Type B pancreatic cell (in vitro differentiated cells): ENCODE measurements at regions not wholly inside any gene's neighbourhood (a gene's known extent, or its start where the extent isn't known, plus 50 kb on each side); places are given as distances from the start of the nearest gene placed in this dataset.

Source experiments
- DNase-seq: peaks from one replicate; pipeline ENCODE4 v3.0.0; 2021; ENCODE audit warnings: mixed read lengths; ENCODE audit not compliant: unreplicated experiment; ENCODE audit errors: extremely low spot score
- H3K27ac Mint-ChIP-seq: 2 replicates; pipeline ENCODE4 v1.8.0; 2021; ENCODE audit warnings: mild to moderate bottlenecking, mixed read lengths
- H3K27me3 Mint-ChIP-seq: 2 replicates; pipeline ENCODE4 v1.8.0; 2021; ENCODE audit warnings: mixed read lengths
- H3K36me3 Mint-ChIP-seq: 2 replicates; pipeline ENCODE4 v1.8.0; 2021; ENCODE audit warnings: mixed read lengths
- H3K4me1 Mint-ChIP-seq: one replicate; pipeline ENCODE4 v1.8.0; 2021; ENCODE audit warnings: mixed read lengths; ENCODE audit not compliant: unreplicated experiment
- H3K4me3 Mint-ChIP-seq: 2 replicates; pipeline ENCODE4 v1.8.0; 2021; ENCODE audit warnings: mild to moderate bottlenecking, mixed read lengths
- H3K9me3 Mint-ChIP-seq: 2 replicates; pipeline ENCODE4 v1.8.0; 2021; ENCODE audit warnings: mixed read lengths
- TF ChIP-seq, protein P1 (sequence below): fragments of 200-600 bp; sonication (generic); conservative IDR thresholded peaks from 2 replicates; pipeline ENCODE4 v1.5.0; 2021; ENCODE audit warnings: antibody characterized with exemption, mild to moderate bottlenecking

DNA sequence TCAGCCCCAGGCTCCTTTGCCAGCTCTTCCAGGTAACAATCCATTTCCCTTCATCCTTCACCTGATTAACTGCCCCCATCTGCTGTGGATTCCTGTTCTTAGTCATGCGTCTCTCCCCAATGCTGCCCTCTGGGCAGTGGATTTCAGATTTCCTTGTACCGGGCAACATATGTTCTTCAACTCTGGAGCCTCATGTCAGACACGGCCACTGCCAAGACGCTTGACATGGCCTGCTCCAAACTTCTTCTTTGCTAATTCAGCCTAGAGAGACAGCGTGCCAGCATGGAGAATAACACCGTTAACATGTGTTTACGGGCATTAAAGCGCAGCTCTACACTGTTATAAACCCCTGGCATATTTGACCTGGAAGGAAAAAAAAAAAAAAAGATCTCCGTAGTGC, 1035.1 kb upstream of the NR2F2 start:
- Mint-ChIP-seq H3K27ac (no peak overlapping the region), H3K9me3 (no peaks in the 10 kb centered on the region), H3K36me3 (peaks cover 3% of the 10 kb centered on the region), H3K4me1 (peaks cover 15% of the 10 kb centered on the region), H3K27me3 (peaks cover 5% of the 10 kb centered on the region), H3K4me3 (no peak overlapping the region)
- DNase-seq: no peak
- TF ChIP-seq, protein P1, sequence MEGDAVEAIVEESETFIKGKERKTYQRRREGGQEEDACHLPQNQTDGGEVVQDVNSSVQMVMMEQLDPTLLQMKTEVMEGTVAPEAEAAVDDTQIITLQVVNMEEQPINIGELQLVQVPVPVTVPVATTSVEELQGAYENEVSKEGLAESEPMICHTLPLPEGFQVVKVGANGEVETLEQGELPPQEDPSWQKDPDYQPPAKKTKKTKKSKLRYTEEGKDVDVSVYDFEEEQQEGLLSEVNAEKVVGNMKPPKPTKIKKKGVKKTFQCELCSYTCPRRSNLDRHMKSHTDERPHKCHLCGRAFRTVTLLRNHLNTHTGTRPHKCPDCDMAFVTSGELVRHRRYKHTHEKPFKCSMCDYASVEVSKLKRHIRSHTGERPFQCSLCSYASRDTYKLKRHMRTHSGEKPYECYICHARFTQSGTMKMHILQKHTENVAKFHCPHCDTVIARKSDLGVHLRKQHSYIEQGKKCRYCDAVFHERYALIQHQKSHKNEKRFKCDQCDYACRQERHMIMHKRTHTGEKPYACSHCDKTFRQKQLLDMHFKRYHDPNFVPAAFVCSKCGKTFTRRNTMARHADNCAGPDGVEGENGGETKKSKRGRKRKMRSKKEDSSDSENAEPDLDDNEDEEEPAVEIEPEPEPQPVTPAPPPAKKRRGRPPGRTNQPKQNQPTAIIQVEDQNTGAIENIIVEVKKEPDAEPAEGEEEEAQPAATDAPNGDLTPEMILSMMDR: no peak

DNA sequence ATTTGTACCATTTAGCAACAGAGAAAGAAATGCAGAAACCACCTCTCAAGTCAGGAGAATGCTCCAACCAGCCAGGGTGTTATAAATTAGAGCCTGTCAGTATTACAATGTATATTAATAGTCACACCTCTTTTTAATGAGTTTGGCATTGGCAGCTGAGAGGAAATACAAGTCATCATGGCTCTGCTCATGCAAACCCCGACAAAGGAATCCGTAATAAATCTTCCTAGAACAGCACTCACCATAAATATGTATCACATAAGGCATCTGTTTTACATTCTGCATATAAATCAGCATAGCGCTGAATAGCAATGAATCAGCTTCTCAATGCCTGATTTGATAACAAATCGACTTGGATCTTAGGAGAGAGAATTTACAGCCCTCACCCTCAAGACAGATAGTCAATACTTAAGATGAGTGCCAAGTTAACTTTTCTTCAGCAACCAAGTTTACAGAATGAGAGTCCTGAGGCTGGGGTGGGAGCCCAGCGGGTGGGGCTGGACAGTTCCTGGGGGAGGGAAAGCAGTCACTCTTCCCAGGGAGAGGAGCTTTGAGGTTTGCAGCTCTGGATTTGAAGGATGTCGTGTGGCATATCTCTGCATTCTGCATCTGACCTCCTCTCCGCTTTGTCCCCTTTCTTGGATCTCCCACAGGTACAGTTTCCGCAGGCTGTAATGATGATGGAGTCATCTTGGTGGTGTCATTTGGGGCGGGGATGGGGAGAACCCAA, 1034.4 kb upstream of the NR2F2 start:
- DNase-seq: no peak
- H3K4me3 Mint-ChIP-seq: no peak overlapping the region
- H3K27me3 Mint-ChIP-seq: peaks cover 5% of the 10 kb centered on the region
- peaks cover 13% of the 10 kb centered on the region for H3K4me1 Mint-ChIP-seq
- peaks cover 3% of the 10 kb centered on the region for H3K36me3 Mint-ChIP-seq
- no peak overlapping the region for H3K27ac Mint-ChIP-seq
- TF ChIP-seq, protein P1: no peak
- no peaks in the 10 kb centered on the region for H3K9me3 Mint-ChIP-seq

DNA sequence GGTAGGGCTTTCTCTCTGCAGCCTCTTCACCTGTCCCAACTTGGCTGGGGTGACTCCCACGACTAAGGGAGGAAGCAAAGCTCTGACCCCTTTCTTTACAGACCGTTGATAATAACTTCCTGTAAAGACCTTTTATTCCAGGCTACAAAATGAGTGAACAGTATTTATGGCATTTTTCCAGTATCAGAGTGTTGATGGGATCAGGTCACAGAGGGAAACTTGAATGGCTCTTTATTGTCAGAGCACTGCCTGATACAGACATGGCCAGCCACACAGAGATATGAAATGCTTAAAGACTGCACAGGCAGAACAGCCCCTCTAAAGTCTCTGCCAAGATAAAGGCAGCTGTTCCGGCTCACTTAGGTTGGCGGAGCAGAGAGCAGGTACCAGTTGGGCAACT, 1033.9 kb upstream of the NR2F2 start:
- TF ChIP-seq, protein P1: no peak
- no peak for DNase-seq
- H3K27me3 Mint-ChIP-seq: peaks cover 5% of the 10 kb centered on the region
- H3K27ac Mint-ChIP-seq: no peak overlapping the region
- peaks cover 13% of the 10 kb centered on the region for H3K4me1 Mint-ChIP-seq
- H3K9me3 Mint-ChIP-seq: no peaks in the 10 kb centered on the region
- no peak overlapping the region for H3K4me3 Mint-ChIP-seq
- H3K36me3 Mint-ChIP-seq: peaks cover 3% of the 10 kb centered on the region

DNA sequence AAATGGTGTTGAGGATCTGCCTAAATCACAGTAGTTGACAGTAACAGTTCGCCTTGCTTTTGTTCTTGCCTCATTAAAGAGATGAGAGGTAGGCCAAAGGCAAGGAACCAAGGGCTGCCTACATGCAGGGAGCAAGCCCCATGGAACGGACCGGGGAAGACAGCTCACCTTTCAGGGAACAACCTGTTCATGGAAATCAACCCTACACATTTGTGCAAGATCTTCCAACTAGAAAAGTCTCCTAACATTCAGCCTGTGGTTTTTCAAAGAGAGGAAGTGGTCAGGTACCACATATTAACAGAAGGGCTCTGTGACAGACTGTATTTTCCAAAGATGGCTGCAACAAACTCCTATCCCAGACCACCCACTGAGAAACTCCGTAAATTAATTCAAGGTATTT, 1031.8 kb upstream of the NR2F2 start:
- TF ChIP-seq, protein P1: no peak

DNA sequence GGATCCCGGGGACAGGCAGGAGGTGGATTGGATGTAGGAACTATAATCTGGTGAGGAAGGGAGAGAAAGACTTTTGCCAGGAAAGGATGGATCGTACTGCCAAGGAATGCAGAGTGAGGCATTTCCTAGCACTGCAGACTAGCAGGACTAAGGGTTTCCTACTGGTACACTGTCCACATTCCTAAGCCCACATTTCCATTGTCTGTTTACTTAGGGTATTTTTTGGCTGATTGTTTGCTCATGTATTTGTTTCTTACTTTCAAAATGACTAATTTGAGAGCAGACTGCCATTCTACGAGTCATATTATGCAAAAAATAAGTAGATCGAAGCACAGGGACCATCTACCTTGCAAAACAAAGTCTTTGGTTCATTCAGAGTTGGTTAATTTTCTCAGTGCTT, 1029.5 kb upstream of the NR2F2 start:
- no peak overlapping the region for H3K27ac Mint-ChIP-seq
- DNase-seq: no peak
- H3K36me3 Mint-ChIP-seq: peaks cover 3% of the 10 kb centered on the region
- H3K27me3 Mint-ChIP-seq: no peaks in the 10 kb centered on the region
- H3K4me3 Mint-ChIP-seq: no peak overlapping the region
- peaks cover 5% of the 10 kb centered on the region for H3K4me1 Mint-ChIP-seq
- TF ChIP-seq, protein P1: no peak
- H3K9me3 Mint-ChIP-seq: no peaks in the 10 kb centered on the region

More for the DNA sequence above, 1031.8 kb upstream of the NR2F2 start:
- Mint-ChIP-seq H3K27me3 (peaks cover 5% of the 10 kb centered on the region), H3K27ac (no peak overlapping the region), H3K4me3 (no peak overlapping the region), H3K4me1 (peaks cover 9% of the 10 kb centered on the region), H3K9me3 (no peaks in the 10 kb centered on the region), H3K36me3 (peaks cover 3% of the 10 kb centered on the region)
- no peak for DNase-seq
